DOHH2 (cell line): ENCODE measurements at regions not wholly inside any gene's neighbourhood (a gene's known extent, or its start where the extent isn't known, plus 50 kb on each side); places are given as distances from the start of the nearest gene placed in this dataset.

Experiments
- EZH2phosphoT487 ChIP-seq: fragments of 200-600 bp; sonication (generic); IDR thresholded peaks from 2 replicates; pipeline ENCODE4 v1.6.1; 2017; ENCODE audit warnings: borderline replicate concordance, mild to moderate bottlenecking, antibody characterized with exemption, low read length, moderate library complexity, mixed read lengths
- TF ChIP-seq, protein P1 (sequence below): fragments of 200-600 bp; sonication (generic); IDR thresholded peaks from one replicate; pipeline ENCODE4 v1.5.1; 2014; ENCODE audit warnings: antibody characterized with exemption, mild to moderate bottlenecking, low read depth, low read length; ENCODE audit not compliant: poor library complexity, severe bottlenecking

DNA sequence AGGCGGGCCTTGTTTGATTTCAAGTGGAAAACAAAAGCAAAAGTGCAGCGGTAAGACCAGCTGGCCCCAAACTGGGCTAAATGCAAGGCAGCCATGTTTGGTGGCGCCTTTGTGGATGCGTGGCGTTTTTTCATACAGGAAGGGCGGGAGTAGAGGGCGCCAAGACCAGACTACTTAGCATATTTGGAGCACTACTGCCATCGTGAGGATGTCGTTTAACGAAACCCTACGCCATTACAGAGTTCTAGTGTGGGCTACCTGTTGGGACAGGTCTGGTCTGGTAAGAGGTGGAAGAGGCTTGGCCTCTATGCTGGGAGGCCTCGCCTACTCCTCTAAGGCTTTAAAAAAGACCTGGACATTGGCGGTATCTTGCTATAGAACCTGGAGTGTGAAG lies 230.7 kb upstream of the STK26 start:
- TF ChIP-seq, protein P1, sequence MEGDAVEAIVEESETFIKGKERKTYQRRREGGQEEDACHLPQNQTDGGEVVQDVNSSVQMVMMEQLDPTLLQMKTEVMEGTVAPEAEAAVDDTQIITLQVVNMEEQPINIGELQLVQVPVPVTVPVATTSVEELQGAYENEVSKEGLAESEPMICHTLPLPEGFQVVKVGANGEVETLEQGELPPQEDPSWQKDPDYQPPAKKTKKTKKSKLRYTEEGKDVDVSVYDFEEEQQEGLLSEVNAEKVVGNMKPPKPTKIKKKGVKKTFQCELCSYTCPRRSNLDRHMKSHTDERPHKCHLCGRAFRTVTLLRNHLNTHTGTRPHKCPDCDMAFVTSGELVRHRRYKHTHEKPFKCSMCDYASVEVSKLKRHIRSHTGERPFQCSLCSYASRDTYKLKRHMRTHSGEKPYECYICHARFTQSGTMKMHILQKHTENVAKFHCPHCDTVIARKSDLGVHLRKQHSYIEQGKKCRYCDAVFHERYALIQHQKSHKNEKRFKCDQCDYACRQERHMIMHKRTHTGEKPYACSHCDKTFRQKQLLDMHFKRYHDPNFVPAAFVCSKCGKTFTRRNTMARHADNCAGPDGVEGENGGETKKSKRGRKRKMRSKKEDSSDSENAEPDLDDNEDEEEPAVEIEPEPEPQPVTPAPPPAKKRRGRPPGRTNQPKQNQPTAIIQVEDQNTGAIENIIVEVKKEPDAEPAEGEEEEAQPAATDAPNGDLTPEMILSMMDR: no peak
- TF ChIP-seq EZH2phosphoT487: no peak
